Suprapubic skin (tissue), 4 donors: ENCODE measurements at regions not wholly inside any gene's neighbourhood (a gene's known extent, or its start where the extent isn't known, plus 50 kb on each side); places are given as distances from the start of the nearest gene placed in this dataset.

Source experiments
- DNase-seq, 2 donors: peaks; one replicate each; pipeline ENCODE4 v3.0.0-alpha.2; 2019; ENCODE audit warnings: low spot score in 2 of 2
- H3K27ac ChIP-seq: fragments of 200-600 bp; sonication (generic); one replicate; pipeline ENCODE4 v1.5.1; 2019
- H3K27me3 ChIP-seq: fragments of 200-600 bp; sonication (generic); one replicate; pipeline ENCODE4 v1.5.1; 2019
- H3K36me3 ChIP-seq: fragments of 200-600 bp; sonication (generic); one replicate; pipeline ENCODE4 v1.5.1; 2019
- H3K4me1 ChIP-seq: fragments of 200-600 bp; sonication (generic); one replicate; pipeline ENCODE4 v1.5.1; 2019
- H3K4me3 ChIP-seq: fragments of 200-600 bp; sonication (generic); one replicate; pipeline ENCODE4 v1.5.1; 2019; ENCODE audit warnings: mild to moderate bottlenecking
- H3K9me3 ChIP-seq: fragments of 200-600 bp; sonication (generic); one replicate; pipeline ENCODE4 v1.5.1; 2019
- EP300 ChIP-seq: sonication (generic); formaldehyde crosslinking; IDR thresholded peaks from one replicate; pipeline ENCODE4 v1.6.1; 2017; ENCODE audit warnings: antibody characterized with exemption
- POLR2A ChIP-seq, 2 donors: fragments of 450-650 bp; IDR thresholded peaks; one replicate each; pipeline ENCODE4 v1.6.1; 2017; ENCODE audit warnings: antibody characterized with exemption in 2 of 2, mild to moderate bottlenecking in 2 of 2, moderate library complexity in 2 of 2
- POLR2AphosphoS5 ChIP-seq, 3 donors: sonication (generic); formaldehyde crosslinking; IDR thresholded peaks; one replicate each; pipeline ENCODE4 v1.6.1; 2017; ENCODE audit warnings: antibody characterized with exemption in 3 of 3
- WGBS: methylation state at CpG from one replicate; pipeline ENCODE4 v1.1.5; 2018; 5-methylcytosine and 5-hydroxymethylcytosine counted together
- TF ChIP-seq, protein P1 (sequence below), 2 donors: fragments of 200-600 bp in 1 of 2; fragments of 450-650 bp in 1 of 2; sonication (generic) in 1 of 2; IDR thresholded peaks; one replicate each; pipeline ENCODE4 v1.5.1; 2016 to 2019; ENCODE audit warnings: antibody characterized with exemption in 2 of 2, mild to moderate bottlenecking in 1 of 2, moderate library complexity in 1 of 2

DNA sequence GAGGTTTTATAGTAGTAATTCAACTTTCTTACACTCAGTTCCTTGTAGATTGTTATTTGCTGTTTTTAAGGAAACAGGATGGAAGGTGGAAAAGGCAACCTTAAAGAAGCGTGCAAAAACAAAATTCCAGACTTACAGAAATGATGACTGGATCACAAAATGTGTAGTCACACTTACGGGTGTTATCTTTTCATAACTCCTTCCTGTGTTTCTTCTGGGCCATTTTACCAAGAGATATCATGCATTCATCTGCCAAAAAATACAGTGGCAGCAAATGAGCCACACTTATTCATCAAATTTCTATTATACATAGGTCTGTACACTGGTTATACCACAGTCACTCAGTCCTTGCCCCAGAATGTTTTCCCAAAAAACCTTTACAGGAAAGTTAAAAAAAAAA lies 94.3 kb upstream of the IL6 start:
- Histone ChIP-seq H3K36me3 (no peaks in the 10 kb centered on the region), H3K4me1 (no peaks in the 10 kb centered on the region), H3K9me3 (no peaks in the 10 kb centered on the region), H3K27ac (no peak overlapping the region), H3K4me3 (no peak overlapping the region), H3K27me3 (no peaks in the 10 kb centered on the region)
- TF ChIP-seq, protein P1, sequence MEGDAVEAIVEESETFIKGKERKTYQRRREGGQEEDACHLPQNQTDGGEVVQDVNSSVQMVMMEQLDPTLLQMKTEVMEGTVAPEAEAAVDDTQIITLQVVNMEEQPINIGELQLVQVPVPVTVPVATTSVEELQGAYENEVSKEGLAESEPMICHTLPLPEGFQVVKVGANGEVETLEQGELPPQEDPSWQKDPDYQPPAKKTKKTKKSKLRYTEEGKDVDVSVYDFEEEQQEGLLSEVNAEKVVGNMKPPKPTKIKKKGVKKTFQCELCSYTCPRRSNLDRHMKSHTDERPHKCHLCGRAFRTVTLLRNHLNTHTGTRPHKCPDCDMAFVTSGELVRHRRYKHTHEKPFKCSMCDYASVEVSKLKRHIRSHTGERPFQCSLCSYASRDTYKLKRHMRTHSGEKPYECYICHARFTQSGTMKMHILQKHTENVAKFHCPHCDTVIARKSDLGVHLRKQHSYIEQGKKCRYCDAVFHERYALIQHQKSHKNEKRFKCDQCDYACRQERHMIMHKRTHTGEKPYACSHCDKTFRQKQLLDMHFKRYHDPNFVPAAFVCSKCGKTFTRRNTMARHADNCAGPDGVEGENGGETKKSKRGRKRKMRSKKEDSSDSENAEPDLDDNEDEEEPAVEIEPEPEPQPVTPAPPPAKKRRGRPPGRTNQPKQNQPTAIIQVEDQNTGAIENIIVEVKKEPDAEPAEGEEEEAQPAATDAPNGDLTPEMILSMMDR (IDR thresholded peaks at IDR 0.05) = no peak
- no peak for TF ChIP-seq EP300
- no peak for TF ChIP-seq POLR2AphosphoS5 (IDR thresholded peaks at IDR 0.05)
- TF ChIP-seq POLR2A (IDR thresholded peaks at IDR 0.05) = no peak
- DNase-seq = no peak
- WGBS = 53% methylated on average over 2 of the region's 2 CpGs

DNA sequence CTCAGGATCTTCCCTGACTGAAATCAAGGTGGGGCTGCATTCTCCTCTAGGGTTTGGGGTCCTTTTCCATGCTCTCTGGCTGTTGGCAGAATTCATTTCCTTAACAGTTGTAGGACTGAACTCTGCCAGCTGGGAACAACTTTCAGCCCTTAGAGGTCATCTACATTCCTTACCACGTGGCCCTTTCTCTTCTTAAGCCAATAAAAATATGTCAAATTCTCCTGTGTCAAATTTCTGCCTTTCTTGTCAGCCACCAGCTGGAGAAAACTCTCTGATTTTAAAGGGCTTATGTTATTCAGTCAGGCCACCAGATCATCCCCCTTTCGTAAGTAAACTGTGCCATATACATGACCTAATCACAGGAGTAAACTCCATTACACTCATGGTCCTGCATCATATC lies 95.3 kb upstream of the IL6 start:
- no peak for DNase-seq
- no peaks in the 10 kb centered on the region for H3K4me1 ChIP-seq
- H3K9me3 ChIP-seq = no peaks in the 10 kb centered on the region
- 56% methylated on average over 2 of the region's 2 CpGs for WGBS
- TF ChIP-seq EP300 (no peak), POLR2A (IDR thresholded peaks at IDR 0.05) (no peak)
- H3K27me3 ChIP-seq = no peaks in the 10 kb centered on the region
- H3K4me3 ChIP-seq = no peak overlapping the region
- no peak overlapping the region for H3K27ac ChIP-seq
- no peaks in the 10 kb centered on the region for H3K36me3 ChIP-seq

DNA sequence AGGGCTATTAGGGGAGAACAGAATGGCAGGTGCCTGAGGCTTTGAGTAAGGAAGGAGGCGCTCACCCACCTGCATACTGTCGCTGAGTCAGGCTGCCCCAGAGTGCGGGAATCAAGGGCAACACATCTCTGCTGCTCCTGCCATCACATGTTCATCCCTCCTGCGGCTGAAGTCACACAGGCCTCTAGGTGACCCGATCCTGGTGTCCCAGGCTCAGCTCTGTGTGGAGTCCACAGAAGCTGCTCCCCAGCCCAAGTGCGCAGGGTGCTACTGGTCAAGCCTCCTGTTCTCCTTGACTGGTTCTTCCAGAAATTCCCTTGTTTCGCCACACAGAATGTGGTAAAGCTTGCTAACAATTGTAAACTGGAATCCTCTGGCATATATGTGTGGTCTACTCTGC lies 96.9 kb upstream of the IL6 start:
- Histone ChIP-seq H3K27me3 (no peaks in the 10 kb centered on the region), H3K4me3 (no peak overlapping the region), H3K36me3 (no peaks in the 10 kb centered on the region), H3K9me3 (no peaks in the 10 kb centered on the region), H3K4me1 (no peaks in the 10 kb centered on the region), H3K27ac (no peak overlapping the region)
- no peak for DNase-seq
- WGBS = 91% methylated on average over 4 of the region's 7 CpGs
- TF ChIP-seq EP300 = no peak
- TF ChIP-seq POLR2AphosphoS5 (IDR thresholded peaks at IDR 0.05) = no peak
- TF ChIP-seq, protein P1 (IDR thresholded peaks at IDR 0.05) = no peak
- TF ChIP-seq POLR2A (IDR thresholded peaks at IDR 0.05) = no peak

DNA sequence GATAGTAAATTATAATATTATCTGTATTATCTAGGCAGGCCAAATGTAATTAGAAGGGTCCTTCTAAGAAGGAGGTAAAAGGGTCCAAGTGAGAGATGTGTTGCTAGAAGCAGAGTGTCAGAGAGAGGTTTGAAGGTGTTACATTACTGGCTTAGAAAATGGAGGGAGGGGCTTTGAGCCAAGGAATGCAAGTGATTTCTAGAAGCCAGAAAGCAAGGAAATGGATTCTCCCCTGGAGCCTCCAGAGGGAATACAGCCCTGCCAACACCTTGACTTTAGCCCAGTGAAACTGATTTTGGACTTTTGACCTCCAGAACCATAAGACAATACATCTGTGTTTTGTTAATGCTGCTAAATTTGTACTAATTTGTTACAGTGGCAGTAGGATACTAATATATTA lies 97.9 kb upstream of the IL6 start:
- no peaks in the 10 kb centered on the region for H3K4me1 ChIP-seq
- no peaks in the 10 kb centered on the region for H3K36me3 ChIP-seq
- TF ChIP-seq POLR2A (IDR thresholded peaks at IDR 0.05) (no peak), EP300 (no peak), POLR2AphosphoS5 (IDR thresholded peaks at IDR 0.05) (no peak)
- TF ChIP-seq, protein P1 (IDR thresholded peaks at IDR 0.05) = no peak
- H3K4me3 ChIP-seq = no peak overlapping the region
- H3K9me3 ChIP-seq = no peaks in the 10 kb centered on the region
- DNase-seq = no peak
- H3K27me3 ChIP-seq = no peaks in the 10 kb centered on the region
- H3K27ac ChIP-seq = no peak overlapping the region

DNA sequence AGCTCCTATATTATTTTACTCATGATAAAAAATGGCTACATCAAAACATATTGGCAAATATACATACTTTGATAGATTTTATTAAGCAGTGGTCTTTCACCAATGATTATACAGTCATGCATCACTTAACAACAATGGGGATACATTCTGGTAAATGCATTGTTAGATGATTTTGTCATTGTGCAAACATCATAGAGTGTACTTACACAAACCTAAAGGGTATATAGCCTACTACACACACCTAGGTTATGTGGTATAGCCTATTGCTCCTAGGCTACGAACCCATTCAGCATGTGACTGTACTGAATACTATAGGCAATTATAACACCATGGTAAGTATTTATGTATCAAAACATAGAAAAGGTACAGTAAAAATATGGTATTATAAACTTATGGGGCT lies 98.9 kb upstream of the IL6 start:
- Histone ChIP-seq H3K4me3 (no peak overlapping the region), H3K9me3 (no peaks in the 10 kb centered on the region), H3K36me3 (no peaks in the 10 kb centered on the region), H3K4me1 (no peaks in the 10 kb centered on the region), H3K27me3 (no peaks in the 10 kb centered on the region), H3K27ac (no peak overlapping the region)
- no peak for DNase-seq
- WGBS = 88% methylated on average over 1 of the region's 1 CpG
- TF ChIP-seq, protein P1 (IDR thresholded peaks at IDR 0.05) = no peak
- no peak for TF ChIP-seq POLR2AphosphoS5 (IDR thresholded peaks at IDR 0.05)
- no peak for TF ChIP-seq POLR2A (IDR thresholded peaks at IDR 0.05)
- no peak for TF ChIP-seq EP300

DNA sequence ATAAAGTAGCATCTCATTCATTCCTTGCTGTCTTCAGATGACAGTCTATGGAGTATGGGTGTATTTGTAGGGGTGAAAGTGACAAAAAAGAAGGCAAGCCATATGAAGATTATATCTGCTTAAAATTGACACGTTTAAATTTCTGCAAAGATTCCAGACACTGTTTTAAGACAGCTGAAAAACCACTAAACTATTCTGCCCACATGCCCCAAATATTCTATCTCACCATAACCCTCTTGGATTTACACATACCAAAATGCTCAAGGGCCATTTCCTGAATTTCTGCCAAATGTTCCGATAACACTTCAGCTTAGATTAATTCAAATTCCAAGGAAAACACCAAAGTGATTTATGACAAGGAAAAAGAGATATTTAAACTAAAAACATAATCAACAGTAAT lies 99.9 kb upstream of the IL6 start:
- no peak overlapping the region for H3K4me3 ChIP-seq
- no peaks in the 10 kb centered on the region for H3K4me1 ChIP-seq
- 28% methylated on average over 2 of the region's 2 CpGs for WGBS
- no peaks in the 10 kb centered on the region for H3K9me3 ChIP-seq
- no peaks in the 10 kb centered on the region for H3K36me3 ChIP-seq
- TF ChIP-seq, protein P1 (IDR thresholded peaks at IDR 0.05) = no peak
- no peak for TF ChIP-seq EP300
- no peak for TF ChIP-seq POLR2A (IDR thresholded peaks at IDR 0.05)
- no peak for TF ChIP-seq POLR2AphosphoS5 (IDR thresholded peaks at IDR 0.05)
- DNase-seq = no peak
- H3K27ac ChIP-seq = no peak overlapping the region
- H3K27me3 ChIP-seq = no peaks in the 10 kb centered on the region
